KMS-11 (cell line): ENCODE measurements at regions not wholly inside any gene's neighbourhood (a gene's known extent, or its start where the extent isn't known, plus 50 kb on each side); places are given as distances from the start of the nearest gene placed in this dataset.

Source experiments
- H2AFZ ChIP-seq: fragments of 200-600 bp; sonication (generic); 2 replicates; pipeline ENCODE4 v1.6.1; 2016; ENCODE audit warnings: antibody characterized with exemption, mixed run types, low read depth
- H3K27ac ChIP-seq: fragments of 200-600 bp; sonication (generic); 2 replicates; pipeline ENCODE4 v1.6.1; 2016; ENCODE audit warnings: mild to moderate bottlenecking, mixed run types
- H3K27me3 ChIP-seq: fragments of 200-600 bp; sonication (generic); 2 replicates; pipeline ENCODE4 v1.6.1; 2017; ENCODE audit warnings: mild to moderate bottlenecking, low read depth, mixed run types, moderate library complexity; ENCODE audit not compliant: insufficient read depth
- H3K36me3 ChIP-seq: fragments of 200-600 bp; sonication (generic); 2 replicates; pipeline ENCODE4 v1.6.1; 2017; ENCODE audit warnings: mild to moderate bottlenecking, mixed run types; ENCODE audit not compliant: insufficient read depth
- H3K4me1 ChIP-seq: fragments of 200-600 bp; sonication (generic); 2 replicates; pipeline ENCODE4 v1.6.1; 2016; ENCODE audit warnings: mild to moderate bottlenecking, low read depth, mixed run types; ENCODE audit not compliant: poor library complexity, severe bottlenecking
- H3K4me2 ChIP-seq: fragments of 200-600 bp; sonication (generic); 2 replicates; pipeline ENCODE4 v1.7.0; 2016; ENCODE audit warnings: mild to moderate bottlenecking, mixed run types
- H3K4me3 ChIP-seq: fragments of 200-600 bp; sonication (generic); IDR thresholded peaks from 2 replicates; pipeline ENCODE4 v1.6.1; 2017; ENCODE audit warnings: low read depth, low read length, mixed read lengths; ENCODE audit not compliant: insufficient read depth
- H3K79me2 ChIP-seq: fragments of 200-600 bp; sonication (generic); 2 replicates; pipeline ENCODE4 v1.6.1; 2016; ENCODE audit warnings: low read depth, mixed run types; ENCODE audit not compliant: insufficient read depth
- H3K9ac ChIP-seq: fragments of 200-600 bp; sonication (generic); 2 replicates; pipeline ENCODE4 v1.6.1; 2016; ENCODE audit warnings: mild to moderate bottlenecking, mixed run types
- H4K20me1 ChIP-seq: fragments of 200-600 bp; sonication (generic); 2 replicates; pipeline ENCODE4 v1.6.1; 2016; ENCODE audit warnings: mild to moderate bottlenecking, mixed run types; ENCODE audit not compliant: insufficient read depth
- TF ChIP-seq, protein P1 (sequence below): fragments of 200-600 bp; sonication (generic); conservative IDR thresholded peaks from 2 replicates; pipeline ENCODE4 v1.6.1; 2017; ENCODE audit warnings: low read depth, mild to moderate bottlenecking, antibody characterized with exemption, low read length, moderate library complexity, mixed read lengths

DNA sequence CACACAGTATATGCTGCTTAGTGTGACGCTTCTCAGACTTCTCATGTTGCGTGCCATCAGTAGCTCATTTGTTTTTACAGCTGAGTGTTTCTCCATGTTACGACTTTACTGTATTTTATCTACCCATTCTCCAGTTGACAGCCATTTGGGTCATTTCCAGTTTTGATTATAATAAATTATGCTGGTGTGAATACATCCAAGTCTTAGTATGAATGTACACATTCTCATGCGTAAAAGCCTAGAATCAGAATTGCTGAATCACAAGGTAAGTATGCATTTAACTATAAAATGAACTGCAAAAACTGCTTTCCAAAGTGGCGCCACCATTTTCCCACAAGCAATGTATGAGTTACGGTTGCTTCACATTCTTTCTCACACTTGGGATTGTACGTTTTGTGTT lies 184.2 kb upstream of the SLC35G4 start:
- no peaks in the 10 kb centered on the region for H3K36me3 ChIP-seq
- no peak overlapping the region for H2AFZ ChIP-seq
- H3K4me2 ChIP-seq = no peak overlapping the region
- H3K4me3 ChIP-seq = no peak overlapping the region
- no peaks in the 10 kb centered on the region for H4K20me1 ChIP-seq
- no peaks in the 10 kb centered on the region for H3K27me3 ChIP-seq
- no peak overlapping the region for H3K27ac ChIP-seq
- no peaks in the 10 kb centered on the region for H3K79me2 ChIP-seq
- TF ChIP-seq, protein P1, sequence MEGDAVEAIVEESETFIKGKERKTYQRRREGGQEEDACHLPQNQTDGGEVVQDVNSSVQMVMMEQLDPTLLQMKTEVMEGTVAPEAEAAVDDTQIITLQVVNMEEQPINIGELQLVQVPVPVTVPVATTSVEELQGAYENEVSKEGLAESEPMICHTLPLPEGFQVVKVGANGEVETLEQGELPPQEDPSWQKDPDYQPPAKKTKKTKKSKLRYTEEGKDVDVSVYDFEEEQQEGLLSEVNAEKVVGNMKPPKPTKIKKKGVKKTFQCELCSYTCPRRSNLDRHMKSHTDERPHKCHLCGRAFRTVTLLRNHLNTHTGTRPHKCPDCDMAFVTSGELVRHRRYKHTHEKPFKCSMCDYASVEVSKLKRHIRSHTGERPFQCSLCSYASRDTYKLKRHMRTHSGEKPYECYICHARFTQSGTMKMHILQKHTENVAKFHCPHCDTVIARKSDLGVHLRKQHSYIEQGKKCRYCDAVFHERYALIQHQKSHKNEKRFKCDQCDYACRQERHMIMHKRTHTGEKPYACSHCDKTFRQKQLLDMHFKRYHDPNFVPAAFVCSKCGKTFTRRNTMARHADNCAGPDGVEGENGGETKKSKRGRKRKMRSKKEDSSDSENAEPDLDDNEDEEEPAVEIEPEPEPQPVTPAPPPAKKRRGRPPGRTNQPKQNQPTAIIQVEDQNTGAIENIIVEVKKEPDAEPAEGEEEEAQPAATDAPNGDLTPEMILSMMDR = no peak
- H3K4me1 ChIP-seq = peaks cover 14% of the 10 kb centered on the region
- no peak overlapping the region for H3K9ac ChIP-seq

DNA sequence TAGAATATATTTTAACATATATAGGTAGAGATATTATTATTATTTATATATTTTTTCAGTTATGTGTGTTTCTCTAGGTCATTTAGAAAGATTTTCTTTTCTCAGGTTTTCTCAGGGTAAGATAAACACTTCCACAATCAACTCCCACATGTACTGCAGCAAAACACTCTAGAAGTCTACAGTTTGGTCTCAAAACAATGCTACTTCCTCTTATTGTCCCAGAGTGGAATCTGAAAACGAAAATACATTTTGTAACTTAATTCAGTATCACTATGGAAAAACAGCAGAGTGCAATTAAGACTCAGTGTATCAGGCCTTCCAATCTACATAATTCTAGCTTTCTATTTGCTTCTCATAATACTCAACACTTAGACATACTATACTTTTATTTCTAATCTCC lies 190.1 kb upstream of the SLC35G4 start:
- no peaks in the 10 kb centered on the region for H3K79me2 ChIP-seq
- no peak overlapping the region for H3K4me3 ChIP-seq

DNA sequence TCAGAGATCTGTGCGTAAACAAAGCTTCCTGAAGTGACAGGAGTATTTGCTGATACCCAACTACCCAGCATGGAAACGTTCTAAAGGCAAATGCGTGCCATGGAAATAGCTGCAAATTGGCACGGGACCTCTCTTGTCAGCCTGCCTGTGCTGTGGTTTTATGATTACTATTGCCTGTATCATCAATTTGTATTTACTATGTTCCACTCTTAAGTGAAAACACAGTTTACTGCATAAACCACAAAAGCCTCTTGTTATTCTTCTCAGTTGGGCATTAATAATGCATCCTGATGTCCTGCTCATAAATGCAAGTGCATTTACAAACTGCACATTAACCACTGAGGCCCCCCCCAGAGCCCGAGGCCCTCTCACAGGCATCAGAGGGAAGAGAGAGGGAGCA lies 196.6 kb upstream of the SLC35G4 start:
- H3K36me3 ChIP-seq = no peaks in the 10 kb centered on the region

More for the DNA sequence above, 190.1 kb upstream of the SLC35G4 start:
- Histone ChIP-seq H3K9ac (no peak overlapping the region), H3K4me2 (no peak overlapping the region), H2AFZ (no peak overlapping the region), H4K20me1 (no peaks in the 10 kb centered on the region), H3K27ac (no peak overlapping the region), H3K27me3 (no peaks in the 10 kb centered on the region), H3K36me3 (no peaks in the 10 kb centered on the region), H3K4me1 (peaks cover 14% of the 10 kb centered on the region)
- TF ChIP-seq, protein P1 = no peak

DNA sequence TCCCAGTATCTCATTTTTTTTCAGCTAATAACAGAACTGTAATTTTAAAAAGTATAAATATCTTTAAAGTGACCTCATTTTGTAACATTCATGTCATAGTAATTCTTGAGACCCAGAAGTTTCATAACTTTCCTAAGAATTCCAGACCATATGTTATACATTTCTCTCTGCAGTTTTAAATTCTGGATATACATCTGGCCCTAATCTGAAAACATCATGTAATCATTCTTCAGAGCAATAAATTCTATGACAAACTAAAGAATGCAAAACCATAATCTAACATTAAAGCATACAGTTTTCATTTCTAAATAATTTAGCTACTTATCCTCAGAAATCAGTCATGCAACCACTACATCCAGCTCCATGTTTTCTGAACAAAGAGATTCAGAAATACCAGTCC lies 198.3 kb upstream of the SLC35G4 start:
- no peak overlapping the region for H2AFZ ChIP-seq
- no peaks in the 10 kb centered on the region for H3K27me3 ChIP-seq
- no peak overlapping the region for H3K4me3 ChIP-seq
- H3K27ac ChIP-seq = no peak overlapping the region
- no peaks in the 10 kb centered on the region for H3K4me1 ChIP-seq
- H3K4me2 ChIP-seq = no peak overlapping the region
- no peaks in the 10 kb centered on the region for H4K20me1 ChIP-seq
- no peaks in the 10 kb centered on the region for H3K79me2 ChIP-seq
- TF ChIP-seq, protein P1 = no peak
- no peaks in the 10 kb centered on the region for H3K36me3 ChIP-seq
- no peak overlapping the region for H3K9ac ChIP-seq

More for the DNA sequence above, 196.6 kb upstream of the SLC35G4 start:
- Histone ChIP-seq H3K9ac (no peak overlapping the region), H3K27me3 (no peaks in the 10 kb centered on the region), H3K4me3 (no peak overlapping the region), H3K79me2 (no peaks in the 10 kb centered on the region), H2AFZ (no peak overlapping the region), H3K4me2 (no peak overlapping the region), H3K4me1 (no peaks in the 10 kb centered on the region), H4K20me1 (no peaks in the 10 kb centered on the region), H3K27ac (no peak overlapping the region)
- TF ChIP-seq, protein P1 = no peak
